WTC11 (cell line): ENCODE measurements at regions not wholly inside any gene's neighbourhood (a gene's known extent, or its start where the extent isn't known, plus 50 kb on each side); places are given as distances from the start of the nearest gene placed in this dataset.

Experiments
- CTCF ChIP-seq: fragments of 200-600 bp; IDR thresholded peaks from 2 replicates; pipeline ENCODE4 v1.8.0; 2022; ENCODE audit warnings: antibody characterized with exemption
- SOX15 ChIP-seq: fragments of 250-450 bp; sonication (Bioruptor Pico); IDR thresholded peaks from 2 replicates; pipeline ENCODE4 v1.9.0; 2021; ENCODE audit warnings: mild to moderate bottlenecking

GRCh38 chr6:17218023-17218748 lies 63.0 kb upstream of the RBM24 start:
- TF ChIP-seq CTCF = no peak
- no peak for TF ChIP-seq SOX15 (CRISPR knock-in tag)
